ENCODE measurements at regions not wholly inside any gene's neighbourhood (a gene's known extent, or its start where the extent isn't known, plus 50 kb on each side); places are given as distances from the start of the nearest gene placed in this dataset.
A peak's percentile ranks its signal among the peaks of the same experiment; 100 is the strongest.
"Not testable (repeated sequence)": the region's sequence is repeated elsewhere in the genome, so short reads cannot be mapped to it uniquely, and the experiment has no call there.

- no peak for DNase-seq
Observed at GRCh38 chr16:7278636-7279035, 54.0 kb upstream of the RBFOX1 start.

- no peak for DNase-seq
Observed at GRCh38 chr16:7272567-7273158, 60.0 kb upstream of the RBFOX1 start.

- DNase-seq, result no peak
Observed at GRCh38 chr16:7271486-7271885, 61.2 kb upstream of the RBFOX1 start.

- DNase-seq, result no peak
Observed at GRCh38 chr16:7270823-7271222, 61.8 kb upstream of the RBFOX1 start.

GRCh38 chr16:7270006-7270405, 62.6 kb upstream of the RBFOX1 start:
- no peak for DNase-seq

GRCh38 chr16:7268182-7268581, 64.5 kb upstream of the RBFOX1 start:
- peak; percentile 26 for DNase-seq

- no peak for DNase-seq
Observed at GRCh38 chr16:7257016-7257415, 75.6 kb upstream of the RBFOX1 start.

- no peak for DNase-seq
Observed at GRCh38 chr16:7246578-7246977, 86.1 kb upstream of the RBFOX1 start.

GRCh38 chr16:7239547-7239946, 93.1 kb upstream of the RBFOX1 start:
- DNase-seq, result no peak

GRCh38 chr16:7236824-7237410, 95.7 kb upstream of the RBFOX1 start:
- DNase-seq, result no peak

GRCh38 chr16:7233975-7234374, 98.7 kb upstream of the RBFOX1 start:
- no peak for DNase-seq

- no peak for DNase-seq
Observed at GRCh38 chr16:7231762-7232161, 100.9 kb upstream of the RBFOX1 start.

- not testable (repeated sequence) for DNase-seq
Observed at GRCh38 chr16:7229433-7230218, 103.0 kb upstream of the RBFOX1 start.

- no peak for DNase-seq
Observed at GRCh38 chr16:7227229-7227721, 105.4 kb upstream of the RBFOX1 start.

- DNase-seq, result no peak
Observed at GRCh38 chr16:7221157-7221556, 111.5 kb upstream of the RBFOX1 start.

- no peak for DNase-seq
Observed at GRCh38 chr16:7218936-7219335, 113.7 kb upstream of the RBFOX1 start.

- no peak for DNase-seq
Observed at GRCh38 chr16:7217797-7218196, 114.8 kb upstream of the RBFOX1 start.

GRCh38 chr16:7216719-7217118, 115.9 kb upstream of the RBFOX1 start:
- DNase-seq, result no peak

GRCh38 chr16:7211781-7212180, 120.9 kb upstream of the RBFOX1 start:
- DNase-seq, result no peak

GRCh38 chr16:7209598-7209997, 123.0 kb upstream of the RBFOX1 start:
- no peak for DNase-seq

GRCh38 chr16:7206469-7206868, 126.2 kb upstream of the RBFOX1 start:
- no peak for DNase-seq

GRCh38 chr16:7200320-7200719, 132.3 kb upstream of the RBFOX1 start:
- no peak for DNase-seq

- no peak for DNase-seq
Observed at GRCh38 chr16:7185689-7186088, 147.0 kb upstream of the RBFOX1 start.

- no peak for DNase-seq
Observed at GRCh38 chr16:7185165-7185564, 147.5 kb upstream of the RBFOX1 start.
